Lower leg skin (tissue), 3 donors: ENCODE measurements at regions not wholly inside any gene's neighbourhood (a gene's known extent, or its start where the extent isn't known, plus 50 kb on each side); places are given as distances from the start of the nearest gene placed in this dataset.

Source experiments
- CTCF ChIP-seq, 3 donors: fragments of 450-650 bp; IDR thresholded peaks; one replicate each; pipeline ENCODE4 v1.5.1; 2016; ENCODE audit warnings: antibody characterized with exemption in 3 of 3, mild to moderate bottlenecking in 3 of 3, moderate library complexity in 2 of 3
- POLR2A ChIP-seq, 2 donors: fragments of 450-650 bp; IDR thresholded peaks; one replicate each; pipeline ENCODE4 v1.6.1; 2016 to 2017; ENCODE audit warnings: antibody characterized with exemption in 2 of 2, mild to moderate bottlenecking in 1 of 2, moderate library complexity in 1 of 2

- no peak for TF ChIP-seq POLR2A (IDR thresholded peaks at IDR 0.05)
- TF ChIP-seq CTCF (IDR thresholded peaks at IDR 0.05) = no peak
These were observed 323.5 kb upstream of the CRIM1 start for GRCh38 chr2:36032046-36032445.
